Neural progenitor cell (in vitro differentiated cells): ENCODE measurements at regions not wholly inside any gene's neighbourhood (a gene's known extent, or its start where the extent isn't known, plus 50 kb on each side); places are given as distances from the start of the nearest gene placed in this dataset.
"Not testable (repeated sequence)": the region's sequence is repeated elsewhere in the genome, so short reads cannot be mapped to it uniquely, and the experiment has no call there.

Source experiments
- EZH2 ChIP-seq: fragments of 200-600 bp; sonication (generic); IDR thresholded peaks from 2 replicates; pipeline ENCODE4 v1.6.1; 2017; ENCODE audit warnings: antibody characterized with exemption, mild to moderate bottlenecking, moderate library complexity
- EZH2phosphoT487 ChIP-seq: fragments of 200-600 bp; sonication (generic); IDR thresholded peaks from 2 replicates; pipeline ENCODE4 v1.6.1; 2017; ENCODE audit warnings: antibody characterized with exemption

DNA sequence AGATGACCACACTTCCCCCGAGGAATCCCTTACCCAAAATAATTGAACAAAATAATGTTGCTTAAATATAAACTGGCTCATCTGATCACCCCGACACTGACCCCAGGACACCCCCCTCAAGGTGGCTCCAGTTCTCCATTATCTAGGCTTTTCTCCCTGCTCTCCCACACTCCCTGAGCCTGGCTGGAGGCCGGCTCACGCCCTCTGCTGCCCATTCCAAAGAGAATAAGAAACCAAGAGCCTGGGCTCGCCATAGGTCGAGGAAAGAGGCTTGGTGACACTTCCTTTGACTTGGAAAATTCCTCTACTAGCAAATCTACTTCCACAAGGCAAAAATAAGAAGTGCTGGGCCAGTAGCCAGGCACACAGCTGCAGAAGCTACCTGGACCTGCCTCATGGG lies 63.3 kb upstream of the OR4C13 start:
- TF ChIP-seq EZH2, EZH2phosphoT487: not testable (repeated sequence)
